ENCODE measurements at regions not wholly inside any gene's neighbourhood (a gene's known extent, or its start where the extent isn't known, plus 50 kb on each side); places are given as distances from the start of the nearest gene placed in this dataset.

DNA sequence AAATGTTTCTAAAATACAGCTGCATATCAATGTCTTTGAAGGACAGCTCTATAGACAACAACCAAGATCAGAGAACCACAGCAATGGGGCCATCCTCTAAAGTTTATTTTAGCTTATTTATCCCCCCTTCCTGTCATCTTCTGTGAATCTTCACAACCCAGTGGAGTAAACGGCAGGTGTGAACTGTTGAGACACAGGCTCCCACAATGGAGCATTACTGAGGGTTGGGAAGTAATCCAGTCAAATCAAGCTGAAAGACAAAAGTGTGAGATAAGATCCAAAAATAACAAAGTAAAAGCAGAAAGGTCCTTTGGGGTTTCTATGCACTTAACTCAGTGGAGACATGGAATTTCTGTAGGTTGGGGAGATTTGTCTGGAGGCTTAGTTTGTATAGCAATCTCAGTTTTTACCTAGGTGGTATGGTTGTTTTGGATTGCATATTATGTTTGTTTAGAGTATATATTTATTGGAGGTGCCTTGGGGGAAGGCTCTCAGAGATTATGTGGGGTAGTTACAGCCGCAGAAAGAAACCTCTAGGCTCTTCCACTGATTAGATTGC is 286.9 kb upstream of the ADGRL2 start:
- Histone ChIP-seq H3K27ac (no peak overlapping the region), H3K9me3 (no peaks in the 10 kb centered on the region), H3K4me3 (no peak overlapping the region), H3K27me3 (no peaks in the 10 kb centered on the region), H3K4me1 (peaks cover 0 to 14% of the 10 kb centered on the region in 2 donors), H3K36me3 (no peaks in the 10 kb centered on the region)
- TF ChIP-seq CTCF (IDR thresholded peaks at IDR 0.05): no peak
- no peak for DNase-seq (ENCODE audit: low spot score)

DNA sequence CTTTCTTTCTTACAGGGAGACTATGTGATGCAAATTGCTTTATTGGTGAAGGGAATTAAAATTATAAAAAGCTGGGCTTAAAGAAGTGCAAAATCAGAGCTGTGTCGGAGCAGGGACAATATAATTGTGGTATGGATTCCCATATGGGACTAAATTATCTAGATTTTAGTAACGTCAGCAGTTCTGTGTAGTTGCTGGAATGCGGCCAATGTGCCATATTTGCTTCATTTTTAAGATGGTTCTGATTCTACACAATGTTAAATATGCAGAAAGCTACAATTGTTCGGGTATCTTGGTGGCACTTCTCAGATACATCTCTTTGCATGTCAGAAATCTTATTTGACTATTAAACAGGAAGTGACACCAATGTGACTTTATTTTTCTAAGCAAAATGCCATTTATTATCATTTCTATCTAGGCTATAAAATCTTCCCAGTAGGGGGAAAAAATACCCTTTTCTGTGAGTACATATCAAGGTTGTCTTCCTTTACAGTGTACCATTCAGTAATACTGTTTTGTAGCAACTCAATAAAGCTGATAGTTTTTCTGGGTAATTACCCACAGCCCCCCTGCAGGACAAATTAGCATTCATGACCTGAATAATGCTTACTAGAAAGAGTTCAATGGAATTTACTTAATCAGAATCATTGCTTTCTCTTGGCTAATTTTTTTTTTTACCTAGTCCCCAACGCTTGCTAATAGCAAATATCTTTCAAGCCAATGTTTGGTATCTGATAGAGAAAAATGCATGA is 288.3 kb upstream of the ADGRL2 start:
- H3K4me1 ChIP-seq: peaks cover 0 to 14% of the 10 kb centered on the region in 2 donors
- H3K9me3 ChIP-seq: no peaks in the 10 kb centered on the region
- no peaks in the 10 kb centered on the region for H3K27me3 ChIP-seq
- no peak overlapping the region for H3K4me3 ChIP-seq
- no peak for DNase-seq (ENCODE audit: low spot score)
- TF ChIP-seq CTCF (IDR thresholded peaks at IDR 0.05): no peak
- no peaks in the 10 kb centered on the region for H3K36me3 ChIP-seq
- no peak overlapping the region for H3K27ac ChIP-seq

DNA sequence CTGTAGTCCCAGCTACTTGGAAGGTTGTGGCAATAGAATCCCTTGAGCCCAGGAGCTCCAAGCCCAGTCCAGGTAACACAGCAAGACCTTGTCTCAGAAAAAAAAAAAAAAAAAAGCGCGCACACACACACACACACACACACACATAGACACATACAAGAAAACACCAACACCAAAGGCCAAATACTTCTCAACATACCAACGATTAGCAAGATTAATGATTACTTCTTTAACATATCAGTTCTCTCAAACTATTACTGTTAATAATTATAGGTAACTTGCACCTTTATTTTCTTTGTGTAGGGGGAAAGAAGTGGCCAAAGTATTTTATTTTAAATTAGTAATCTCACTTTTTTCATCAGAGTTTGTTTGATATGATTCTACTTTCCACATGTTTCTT is 289.5 kb upstream of the ADGRL2 start:
- Histone ChIP-seq H3K4me1 (peaks cover 0 to 14% of the 10 kb centered on the region in 2 donors), H3K36me3 (no peaks in the 10 kb centered on the region), H3K27ac (no peak overlapping the region), H3K9me3 (no peaks in the 10 kb centered on the region), H3K27me3 (no peaks in the 10 kb centered on the region), H3K4me3 (no peak overlapping the region)
- TF ChIP-seq CTCF (IDR thresholded peaks at IDR 0.05): no peak
- no peak for DNase-seq (ENCODE audit: low spot score)

DNA sequence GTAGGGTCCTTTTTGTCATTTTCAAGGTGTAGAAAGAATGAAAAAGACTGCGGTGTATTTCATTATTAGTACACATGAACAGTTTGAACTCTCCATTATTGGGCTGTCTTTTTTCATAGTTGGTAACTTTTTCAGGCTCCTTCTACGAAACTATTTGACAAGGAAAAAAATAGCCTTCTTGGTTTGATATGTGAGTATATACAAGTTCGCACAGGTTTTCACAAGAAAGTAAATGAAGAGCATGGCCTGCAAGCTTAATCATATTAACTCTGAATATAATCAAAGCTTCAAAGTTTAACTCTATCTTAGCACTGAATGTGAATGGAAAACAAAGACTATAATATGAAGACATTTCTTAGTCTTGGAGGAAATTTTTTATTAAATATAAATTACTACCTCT is 290.0 kb upstream of the ADGRL2 start:
- H3K9me3 ChIP-seq: no peaks in the 10 kb centered on the region
- no peak for DNase-seq (ENCODE audit: low spot score)
- no peaks in the 10 kb centered on the region for H3K27me3 ChIP-seq
- TF ChIP-seq CTCF (IDR thresholded peaks at IDR 0.05): no peak
- H3K4me3 ChIP-seq: no peak overlapping the region
- peaks cover 0 to 14% of the 10 kb centered on the region in 2 donors for H3K4me1 ChIP-seq
- no peaks in the 10 kb centered on the region for H3K36me3 ChIP-seq
- no peak overlapping the region for H3K27ac ChIP-seq

DNA sequence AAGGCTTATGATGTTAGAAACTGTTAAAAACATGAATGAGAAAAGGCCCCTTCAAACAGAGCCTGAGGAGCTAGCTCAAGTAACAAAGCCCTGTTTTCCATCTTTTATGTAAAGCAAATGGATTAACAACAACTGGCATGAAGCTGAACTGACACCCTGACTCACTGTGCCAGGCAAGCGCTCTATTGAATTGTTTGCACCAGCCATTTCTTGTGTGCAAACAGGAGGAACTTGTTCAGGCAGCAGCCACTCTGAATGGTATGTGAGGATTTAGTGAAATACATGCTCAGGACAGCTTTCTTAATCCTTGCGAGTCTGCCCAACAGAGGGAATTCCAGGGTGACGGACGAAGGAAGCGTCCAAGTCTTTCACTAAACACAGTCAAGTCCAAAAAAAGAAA is 291.1 kb upstream of the ADGRL2 start:
- peak overlapping the region in 1 of 2 donors; percentile 41 for H3K27ac ChIP-seq
- H3K27me3 ChIP-seq: no peaks in the 10 kb centered on the region
- H3K36me3 ChIP-seq: no peaks in the 10 kb centered on the region
- no peak for TF ChIP-seq CTCF (IDR thresholded peaks at IDR 0.05)
- H3K9me3 ChIP-seq: no peaks in the 10 kb centered on the region
- no peak for DNase-seq (ENCODE audit: low spot score)
- no peak overlapping the region for H3K4me3 ChIP-seq
- peaks cover 0 to 14% of the 10 kb centered on the region in 2 donors for H3K4me1 ChIP-seq

All from right atrium auricular region (tissue), 2 donors.